Epithelial cell of esophagus (primary cell): ENCODE measurements at regions not wholly inside any gene's neighbourhood (a gene's known extent, or its start where the extent isn't known, plus 50 kb on each side); places are given as distances from the start of the nearest gene placed in this dataset.

ENCODE experiments used
- DNase-seq: peaks from one replicate; pipeline ENCODE4 v3.0.0; 2010; ENCODE audit warnings: low read depth
- H3K4me3 ChIP-seq: 2 replicates; pipeline ENCODE4 v1.5.1; 2011; ENCODE audit warnings: mild to moderate bottlenecking, low read length, control low read depth
- TF ChIP-seq, protein P1 (sequence below): IDR thresholded peaks from 2 replicates; pipeline ENCODE4 v1.5.1; 2011; ENCODE audit warnings: low read depth, mild to moderate bottlenecking, low read length, control low read depth, inconsistent platforms; ENCODE audit not compliant: insufficient read depth; ENCODE audit errors: missing control alignments

GRCh38 chr2:121076885-121077549 is 208.0 kb downstream of the TFCP2L1 start:
- peak; percentile 66 for DNase-seq
- TF ChIP-seq, protein P1, sequence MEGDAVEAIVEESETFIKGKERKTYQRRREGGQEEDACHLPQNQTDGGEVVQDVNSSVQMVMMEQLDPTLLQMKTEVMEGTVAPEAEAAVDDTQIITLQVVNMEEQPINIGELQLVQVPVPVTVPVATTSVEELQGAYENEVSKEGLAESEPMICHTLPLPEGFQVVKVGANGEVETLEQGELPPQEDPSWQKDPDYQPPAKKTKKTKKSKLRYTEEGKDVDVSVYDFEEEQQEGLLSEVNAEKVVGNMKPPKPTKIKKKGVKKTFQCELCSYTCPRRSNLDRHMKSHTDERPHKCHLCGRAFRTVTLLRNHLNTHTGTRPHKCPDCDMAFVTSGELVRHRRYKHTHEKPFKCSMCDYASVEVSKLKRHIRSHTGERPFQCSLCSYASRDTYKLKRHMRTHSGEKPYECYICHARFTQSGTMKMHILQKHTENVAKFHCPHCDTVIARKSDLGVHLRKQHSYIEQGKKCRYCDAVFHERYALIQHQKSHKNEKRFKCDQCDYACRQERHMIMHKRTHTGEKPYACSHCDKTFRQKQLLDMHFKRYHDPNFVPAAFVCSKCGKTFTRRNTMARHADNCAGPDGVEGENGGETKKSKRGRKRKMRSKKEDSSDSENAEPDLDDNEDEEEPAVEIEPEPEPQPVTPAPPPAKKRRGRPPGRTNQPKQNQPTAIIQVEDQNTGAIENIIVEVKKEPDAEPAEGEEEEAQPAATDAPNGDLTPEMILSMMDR: peak; percentile 89

DNA sequence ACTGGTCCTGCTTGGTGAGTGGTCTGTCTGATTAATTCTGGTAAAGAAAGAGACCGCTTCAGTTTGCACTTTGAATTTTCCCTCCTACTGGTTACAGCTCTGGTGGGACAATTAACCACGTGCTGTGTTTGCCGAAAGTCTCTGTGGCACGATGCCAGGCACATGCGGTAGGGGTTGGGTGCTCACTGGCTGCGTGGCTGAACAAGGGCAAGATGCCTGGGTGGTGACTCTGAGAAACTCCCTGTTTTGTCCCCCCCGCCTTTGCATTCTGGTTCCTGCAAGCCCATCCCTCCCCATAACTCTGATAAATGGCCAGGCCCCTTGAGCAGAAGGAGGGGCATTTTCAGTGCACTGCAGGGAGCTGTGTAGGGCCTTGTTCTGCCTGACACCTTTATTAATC is 206.1 kb downstream of the TFCP2L1 start:
- no peak overlapping the region for H3K4me3 ChIP-seq
- TF ChIP-seq, protein P1: no peak
- no peak for DNase-seq

More at GRCh38 chr2:121076885-121077549, 208.0 kb downstream of the TFCP2L1 start:
- no peak overlapping the region for H3K4me3 ChIP-seq

DNA sequence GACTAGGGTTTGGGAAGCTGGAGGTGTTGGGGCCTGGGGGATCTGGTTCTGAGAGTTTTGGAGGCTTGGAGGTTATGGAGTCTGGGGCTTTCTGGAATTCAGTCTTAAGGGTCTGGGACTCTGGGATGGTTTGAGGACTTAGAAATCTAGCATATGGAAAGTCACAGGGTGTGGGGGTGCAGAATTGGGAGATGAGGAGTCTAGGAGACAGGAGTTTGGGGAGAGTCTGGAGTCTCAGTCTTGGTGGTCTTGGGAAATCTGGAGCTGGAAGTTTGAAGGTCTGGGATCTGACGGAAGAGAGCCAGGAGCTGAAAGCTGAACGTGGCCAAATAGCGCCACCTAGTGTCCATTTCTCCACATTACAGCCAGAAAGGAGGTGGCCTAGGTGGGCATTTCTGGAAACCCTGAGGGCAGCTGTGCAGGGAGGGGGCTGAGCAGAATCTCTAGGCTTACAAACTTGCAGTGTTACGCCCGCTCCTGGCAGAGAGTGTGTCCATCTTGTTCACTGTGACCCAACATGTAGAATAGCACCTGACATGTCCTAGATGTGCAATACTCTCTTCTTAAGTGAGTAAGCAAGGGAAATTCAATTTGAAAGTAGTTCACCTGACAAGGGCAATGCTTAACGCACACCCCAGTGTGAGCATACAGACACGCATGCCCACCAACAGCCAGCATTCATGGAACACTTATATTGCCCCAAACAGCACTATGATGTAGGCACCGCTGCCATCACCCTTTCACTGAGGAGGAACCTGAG is 204.8 kb downstream of the TFCP2L1 start:
- H3K4me3 ChIP-seq: no peak overlapping the region
- peak; percentile 49 for DNase-seq
- TF ChIP-seq, protein P1: peak; percentile 86

DNA sequence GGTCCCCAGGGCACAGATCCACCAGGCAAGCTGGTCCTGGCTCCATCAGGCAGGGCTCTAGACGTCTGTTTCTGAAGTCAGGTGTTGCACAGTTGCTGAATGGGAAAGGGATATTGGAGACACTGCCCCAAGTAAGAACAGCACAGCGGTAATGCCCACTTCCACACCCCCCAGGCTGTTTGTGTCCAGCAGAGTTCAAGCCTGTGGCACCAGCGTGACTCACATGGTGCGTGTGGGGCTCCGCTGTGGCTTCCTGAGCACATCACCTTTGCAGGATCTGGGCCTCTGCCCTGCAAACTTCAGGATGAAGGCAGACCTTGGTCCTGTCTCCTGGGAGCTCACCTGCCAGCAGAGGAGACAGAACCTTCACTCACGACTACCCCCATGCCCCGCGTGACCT is 203.3 kb downstream of the TFCP2L1 start:
- H3K4me3 ChIP-seq: no peak overlapping the region
- DNase-seq: no peak
- TF ChIP-seq, protein P1: no peak

DNA sequence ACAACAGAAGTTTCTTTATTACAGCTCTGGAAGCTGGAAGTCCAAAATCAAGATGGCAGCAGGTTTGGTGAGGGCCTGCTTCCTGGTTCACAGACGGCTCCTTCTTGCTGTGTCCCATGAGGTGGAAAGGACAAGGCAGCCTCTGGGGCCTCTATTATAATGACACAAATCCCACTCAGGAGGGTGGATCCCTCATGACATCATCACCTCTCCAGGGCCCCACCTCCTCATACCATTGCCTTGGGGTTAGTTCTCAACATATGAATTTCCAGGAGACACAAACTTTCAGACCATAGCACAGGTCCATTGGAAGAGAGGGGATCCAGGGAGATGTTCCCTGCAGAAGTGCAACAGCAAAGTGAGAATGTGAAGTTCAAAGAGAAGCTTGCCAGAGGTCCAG is 202.8 kb downstream of the TFCP2L1 start:
- no peak overlapping the region for H3K4me3 ChIP-seq
- DNase-seq: no peak
- TF ChIP-seq, protein P1: no peak

DNA sequence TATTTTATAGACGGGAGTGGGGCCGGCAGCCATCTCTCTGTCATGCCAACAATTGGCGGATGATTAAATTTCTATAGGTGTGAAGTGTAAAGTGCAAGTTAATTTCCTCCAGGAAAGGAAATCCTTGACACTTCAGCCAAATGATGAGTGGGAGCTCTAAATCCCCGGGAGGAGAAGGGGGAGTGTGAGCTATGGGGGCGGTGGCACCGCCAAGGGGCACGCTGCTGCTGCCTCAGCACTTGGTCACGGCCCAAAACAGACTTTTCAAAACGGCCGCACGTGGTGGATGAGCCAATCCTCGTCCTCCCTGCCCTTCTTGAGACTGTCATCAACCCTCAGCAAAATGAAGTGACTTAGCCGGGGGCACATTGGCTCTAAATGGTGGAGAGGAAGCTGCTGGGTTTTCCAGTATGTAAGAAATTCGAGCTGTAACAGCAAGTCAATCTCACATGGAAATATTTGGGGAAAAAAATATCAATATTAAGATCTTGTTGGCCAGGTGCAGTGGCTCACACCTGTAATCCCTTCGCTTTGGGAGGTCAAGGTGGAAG is 200.8 kb downstream of the TFCP2L1 start:
- TF ChIP-seq, protein P1: no peak
- no peak overlapping the region for H3K4me3 ChIP-seq
- peak; percentile 37 for DNase-seq

- no peak for DNase-seq
- H3K4me3 ChIP-seq: no peak overlapping the region
- TF ChIP-seq, protein P1: no peak
These were observed 199.2 kb downstream of the TFCP2L1 start for GRCh38 chr2:121085801-121086200.
